Kidney (tissue), 13 donors: ENCODE measurements at regions not wholly inside any gene's neighbourhood (a gene's known extent, or its start where the extent isn't known, plus 50 kb on each side); places are given as distances from the start of the nearest gene placed in this dataset.
A peak's percentile ranks its signal among the peaks of the same experiment; 100 is the strongest.

Source experiments
- DNase-seq, 5 donors: peaks; one replicate each; pipeline ENCODE4 v3.0.0-alpha.2; 2013 to 2020
- FAIRE-seq: peaks from 2 replicates; lab custom pipeline; 2012; peaks lifted over from hg19 to GRCh38; lab: Jason Lieb, UNC
- H3K27ac ChIP-seq, 2 donors: one replicate each; pipeline ENCODE4 v1.7.0; 2013; ENCODE audit warnings: low read depth in 2 of 2, low read length in 2 of 2, inconsistent platforms in 1 of 2
- H3K27me3 ChIP-seq: one replicate; pipeline ENCODE4 v1.7.1; 2013; ENCODE audit warnings: low read length, inconsistent platforms; ENCODE audit not compliant: control insufficient read depth, insufficient read depth
- H3K36me3 ChIP-seq, 3 donors: one replicate each; pipeline versions ENCODE4 v1.7.0 to v1.7.1; 2013; ENCODE audit warnings: low read length in 3 of 3, control low read depth in 1 of 3, inconsistent platforms in 1 of 3; ENCODE audit not compliant: insufficient read depth in 3 of 3, control insufficient read depth in 2 of 3
- H3K4me1 ChIP-seq, 3 donors: one replicate each; pipeline versions ENCODE4 v1.7.0 to v1.7.1; 2013; ENCODE audit warnings: low read length in 3 of 3, inconsistent platforms in 1 of 3, low read depth in 1 of 3; ENCODE audit not compliant: control insufficient read depth in 2 of 3, insufficient read depth in 2 of 3
- H3K4me3 ChIP-seq, 3 donors: one replicate each; pipeline versions ENCODE4 v1.7.0 to v1.8.1; 2013; ENCODE audit warnings: low read length in 3 of 3, control low read depth in 1 of 3, inconsistent platforms in 1 of 3
- H3K9ac ChIP-seq, 3 donors: one replicate each; pipeline versions ENCODE4 v1.7.0 to v1.7.1; 2013; ENCODE audit warnings: low read length in 3 of 3, control low read depth in 1 of 3, inconsistent platforms in 1 of 3
- H3K9me3 ChIP-seq, 3 donors: one replicate each; pipeline versions ENCODE4 v1.7.0 to v1.7.1; 2013; ENCODE audit warnings: low read length in 3 of 3, control low read depth in 1 of 3, inconsistent platforms in 1 of 3; ENCODE audit not compliant: control insufficient read depth in 2 of 3, insufficient read depth in 1 of 3
- intact Hi-C: fragments of 100-400 bp; cut with DNase I; formaldehyde crosslinking; loops from one replicate; pipeline ENCODE4 v1.11.1; 2022
- TF ChIP-seq, protein P1 (sequence below): IDR thresholded peaks from 3 replicates; pipeline ENCODE4 v1.5.1; 2012; ENCODE audit warnings: mild to moderate bottlenecking, moderate library complexity, borderline replicate concordance; ENCODE audit not compliant: insufficient read depth; ENCODE audit errors: extremely low read depth
- donor health status: control.
- donor health status: control.
- donor health status: control.
- donor health status: control.
- donor health status: control.
- donor health status: DM: yes; HTN: yes; CAD: no.
- donor health status: Normal renal cell carcinoma (clear cell type).

DNA sequence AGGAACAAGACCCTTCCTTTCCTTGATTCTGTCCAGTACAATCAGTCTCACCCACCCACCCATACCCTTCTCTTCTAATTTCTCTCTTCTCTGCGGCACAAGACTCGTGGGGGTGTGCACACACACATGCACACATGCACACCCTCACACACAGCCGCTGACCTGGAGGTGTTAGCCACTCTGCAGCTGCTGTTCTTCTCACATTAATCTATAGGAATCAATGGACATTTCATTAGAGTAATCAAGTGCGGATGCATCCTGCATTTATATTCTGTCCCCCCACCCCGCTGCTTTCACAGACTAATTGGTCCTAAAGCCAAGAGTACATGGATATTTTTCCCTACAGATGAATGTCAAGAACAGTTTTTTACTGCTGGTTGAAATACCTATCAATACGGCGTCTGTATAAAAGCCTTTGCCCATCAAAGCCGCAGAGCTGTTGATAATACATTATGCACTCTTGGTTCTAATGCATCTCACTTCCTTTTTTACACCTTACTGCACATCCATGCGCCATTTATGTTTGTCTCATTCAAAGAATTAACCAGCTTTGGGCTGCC is 186.5 kb upstream of the ONECUT1 start:
- H3K27ac ChIP-seq = no peak overlapping the region
- no peak overlapping the region for H3K4me3 ChIP-seq
- no peak for DNase-seq
- TF ChIP-seq, protein P1, sequence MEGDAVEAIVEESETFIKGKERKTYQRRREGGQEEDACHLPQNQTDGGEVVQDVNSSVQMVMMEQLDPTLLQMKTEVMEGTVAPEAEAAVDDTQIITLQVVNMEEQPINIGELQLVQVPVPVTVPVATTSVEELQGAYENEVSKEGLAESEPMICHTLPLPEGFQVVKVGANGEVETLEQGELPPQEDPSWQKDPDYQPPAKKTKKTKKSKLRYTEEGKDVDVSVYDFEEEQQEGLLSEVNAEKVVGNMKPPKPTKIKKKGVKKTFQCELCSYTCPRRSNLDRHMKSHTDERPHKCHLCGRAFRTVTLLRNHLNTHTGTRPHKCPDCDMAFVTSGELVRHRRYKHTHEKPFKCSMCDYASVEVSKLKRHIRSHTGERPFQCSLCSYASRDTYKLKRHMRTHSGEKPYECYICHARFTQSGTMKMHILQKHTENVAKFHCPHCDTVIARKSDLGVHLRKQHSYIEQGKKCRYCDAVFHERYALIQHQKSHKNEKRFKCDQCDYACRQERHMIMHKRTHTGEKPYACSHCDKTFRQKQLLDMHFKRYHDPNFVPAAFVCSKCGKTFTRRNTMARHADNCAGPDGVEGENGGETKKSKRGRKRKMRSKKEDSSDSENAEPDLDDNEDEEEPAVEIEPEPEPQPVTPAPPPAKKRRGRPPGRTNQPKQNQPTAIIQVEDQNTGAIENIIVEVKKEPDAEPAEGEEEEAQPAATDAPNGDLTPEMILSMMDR = no peak
- no peaks in the 10 kb centered on the region for H3K9me3 ChIP-seq
- H3K4me1 ChIP-seq = no peaks in the 10 kb centered on the region
- no peak for FAIRE-seq
- H3K9ac ChIP-seq = no peak overlapping the region
- no peaks in the 10 kb centered on the region for H3K27me3 ChIP-seq
- H3K36me3 ChIP-seq = no peaks in the 10 kb centered on the region
- intact Hi-C loops = no loop called here

- Histone ChIP-seq H3K4me1 (no peaks in the 10 kb centered on the region), H3K9me3 (no peaks in the 10 kb centered on the region), H3K9ac (no peak overlapping the region), H3K27me3 (no peaks in the 10 kb centered on the region), H3K27ac (no peak overlapping the region), H3K36me3 (no peaks in the 10 kb centered on the region), H3K4me3 (no peak overlapping the region)
- TF ChIP-seq, protein P1 = no peak
- peak in 2 of 5 donors; percentile 6 to 11 for DNase-seq
- FAIRE-seq = no peak
- intact Hi-C loops = no loop called here
These were observed 185.9 kb upstream of the ONECUT1 start for GRCh38 chr15:52975941-52976449.

DNA sequence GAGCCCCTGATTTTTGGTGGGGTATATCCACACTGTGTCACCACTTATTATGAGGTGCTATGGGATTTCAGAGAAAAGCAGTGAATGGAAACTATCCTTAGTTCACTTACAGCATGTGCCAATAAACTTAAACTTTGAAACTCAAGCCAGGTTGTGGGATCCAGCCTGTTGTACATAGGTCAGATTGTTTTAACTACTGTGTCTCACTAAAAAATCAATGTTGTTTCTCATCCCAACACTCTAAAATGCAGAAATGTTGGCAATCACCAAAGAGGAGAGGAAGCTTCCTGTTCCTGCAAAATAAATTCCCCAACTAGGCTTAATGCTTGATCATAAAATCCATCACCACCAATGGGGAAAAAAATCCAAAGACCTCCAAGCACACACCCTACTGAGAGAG is 173.7 kb upstream of the ONECUT1 start:
- FAIRE-seq = no peak
- H3K27ac ChIP-seq = no peak overlapping the region
- TF ChIP-seq, protein P1 = no peak
- no peaks in the 10 kb centered on the region for H3K9me3 ChIP-seq
- H3K27me3 ChIP-seq = no peaks in the 10 kb centered on the region
- DNase-seq = no peak
- no peaks in the 10 kb centered on the region for H3K4me1 ChIP-seq
- H3K36me3 ChIP-seq = no peaks in the 10 kb centered on the region
- H3K9ac ChIP-seq = no peak overlapping the region
- H3K4me3 ChIP-seq = no peak overlapping the region
- intact Hi-C loops = no loop called here

DNA sequence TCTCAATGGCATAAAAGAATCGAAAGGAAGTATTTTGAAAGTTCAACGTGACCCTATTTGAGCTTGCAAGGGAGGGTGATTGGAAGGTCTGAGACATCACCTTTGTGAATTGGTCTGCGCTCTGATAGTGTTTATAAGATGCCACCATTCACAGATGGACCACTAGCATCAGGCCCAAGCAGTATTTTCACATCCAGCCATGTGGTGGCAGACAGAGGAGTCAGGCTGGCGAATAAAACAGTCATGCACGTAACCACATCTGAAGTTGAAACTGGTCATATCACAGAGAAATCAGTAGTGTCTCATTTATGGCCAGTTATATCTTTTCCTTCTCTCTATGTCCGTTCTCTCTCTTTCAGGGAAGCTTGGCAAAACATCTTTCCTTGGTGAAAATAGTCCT is 170.1 kb upstream of the ONECUT1 start:
- Histone ChIP-seq H3K36me3 (no peaks in the 10 kb centered on the region), H3K9me3 (no peaks in the 10 kb centered on the region), H3K27ac (no peak overlapping the region), H3K9ac (no peak overlapping the region), H3K27me3 (no peaks in the 10 kb centered on the region), H3K4me1 (no peaks in the 10 kb centered on the region), H3K4me3 (no peak overlapping the region)
- FAIRE-seq (no peak), DNase-seq (no peak)
- TF ChIP-seq, protein P1 = no peak
- intact Hi-C loops = no loop called here
